ENCODE measurements at regions not wholly inside any gene's neighbourhood (a gene's known extent, or its start where the extent isn't known, plus 50 kb on each side); places are given as distances from the start of the nearest gene placed in this dataset.

- Mint-ChIP-seq H3K27me3 (no peaks in the 10 kb centered on the region), H3K4me1 (ENCODE audit: low read depth) (peaks cover 18% of the 10 kb centered on the region), H3K27ac (peak overlapping the region; percentile 64), H3K36me3 (peaks cover 2% of the 10 kb centered on the region), H3K4me3 (no peak overlapping the region), H3K9me3 (ENCODE audit: low read depth) (no peaks in the 10 kb centered on the region)
These were observed 236.3 kb downstream of the NFKBIZ start for GRCh38 chr3:102085431-102086176.

GRCh38 chr3:102087236-102087635 lies 237.9 kb downstream of the NFKBIZ start:
- H3K4me1 Mint-ChIP-seq (ENCODE audit: low read depth), result peaks cover 17% of the 10 kb centered on the region
- peaks cover under 1% of the 10 kb centered on the region for H3K36me3 Mint-ChIP-seq
- H3K27me3 Mint-ChIP-seq, result no peaks in the 10 kb centered on the region
- no peaks in the 10 kb centered on the region for H3K9me3 Mint-ChIP-seq (ENCODE audit: low read depth)
- H3K27ac Mint-ChIP-seq, result no peak overlapping the region
- no peak overlapping the region for H3K4me3 Mint-ChIP-seq

GRCh38 chr3:102089239-102089638 lies 239.9 kb downstream of the NFKBIZ start:
- no peaks in the 10 kb centered on the region for H3K36me3 Mint-ChIP-seq
- H3K4me1 Mint-ChIP-seq (ENCODE audit: low read depth), result peaks cover 33% of the 10 kb centered on the region
- no peak overlapping the region for H3K4me3 Mint-ChIP-seq
- no peaks in the 10 kb centered on the region for H3K9me3 Mint-ChIP-seq (ENCODE audit: low read depth)
- no peaks in the 10 kb centered on the region for H3K27me3 Mint-ChIP-seq
- H3K27ac Mint-ChIP-seq, result no peak overlapping the region

- Mint-ChIP-seq H3K36me3 (no peaks in the 10 kb centered on the region), H3K27ac (no peak overlapping the region), H3K4me3 (no peak overlapping the region), H3K4me1 (ENCODE audit: low read depth) (peaks cover 36% of the 10 kb centered on the region), H3K9me3 (ENCODE audit: low read depth) (no peaks in the 10 kb centered on the region), H3K27me3 (no peaks in the 10 kb centered on the region)
These were observed 240.8 kb downstream of the NFKBIZ start for GRCh38 chr3:102089904-102090720.

- H3K9me3 Mint-ChIP-seq (ENCODE audit: low read depth), result no peaks in the 10 kb centered on the region
- no peak overlapping the region for H3K27ac Mint-ChIP-seq
- H3K4me1 Mint-ChIP-seq (ENCODE audit: low read depth), result peaks cover 32% of the 10 kb centered on the region
- no peak overlapping the region for H3K4me3 Mint-ChIP-seq
- H3K27me3 Mint-ChIP-seq, result no peaks in the 10 kb centered on the region
- no peaks in the 10 kb centered on the region for H3K36me3 Mint-ChIP-seq
These were observed 241.4 kb downstream of the NFKBIZ start for GRCh38 chr3:102090721-102091045.

- no peak overlapping the region for H3K4me3 Mint-ChIP-seq
- H3K9me3 Mint-ChIP-seq (ENCODE audit: low read depth), result no peaks in the 10 kb centered on the region
- H3K27me3 Mint-ChIP-seq, result no peaks in the 10 kb centered on the region
- H3K36me3 Mint-ChIP-seq, result no peaks in the 10 kb centered on the region
- peak overlapping the region; percentile 89 for H3K27ac Mint-ChIP-seq
- peaks cover 32% of the 10 kb centered on the region for H3K4me1 Mint-ChIP-seq (ENCODE audit: low read depth)
These were observed 242.0 kb downstream of the NFKBIZ start for GRCh38 chr3:102091358-102091757.

GRCh38 chr3:102092617-102093466 lies 243.5 kb downstream of the NFKBIZ start:
- Mint-ChIP-seq H3K27ac (peak overlapping the region; percentile 89), H3K4me1 (ENCODE audit: low read depth) (peaks cover 32% of the 10 kb centered on the region), H3K4me3 (peak overlapping the region; percentile 63), H3K27me3 (no peaks in the 10 kb centered on the region), H3K36me3 (no peaks in the 10 kb centered on the region), H3K9me3 (ENCODE audit: low read depth) (no peaks in the 10 kb centered on the region)

GRCh38 chr3:102094506-102094905 lies 245.2 kb downstream of the NFKBIZ start:
- H3K4me3 Mint-ChIP-seq, result no peak overlapping the region
- H3K36me3 Mint-ChIP-seq, result no peaks in the 10 kb centered on the region
- no peaks in the 10 kb centered on the region for H3K9me3 Mint-ChIP-seq (ENCODE audit: low read depth)
- H3K27ac Mint-ChIP-seq, result no peak overlapping the region
- no peaks in the 10 kb centered on the region for H3K27me3 Mint-ChIP-seq
- peaks cover 32% of the 10 kb centered on the region for H3K4me1 Mint-ChIP-seq (ENCODE audit: low read depth)

GRCh38 chr3:102095383-102095782 lies 246.1 kb downstream of the NFKBIZ start:
- no peaks in the 10 kb centered on the region for H3K9me3 Mint-ChIP-seq (ENCODE audit: low read depth)
- no peak overlapping the region for H3K27ac Mint-ChIP-seq
- no peaks in the 10 kb centered on the region for H3K36me3 Mint-ChIP-seq
- peaks cover 32% of the 10 kb centered on the region for H3K4me1 Mint-ChIP-seq (ENCODE audit: low read depth)
- no peak overlapping the region for H3K4me3 Mint-ChIP-seq
- H3K27me3 Mint-ChIP-seq, result no peaks in the 10 kb centered on the region

- Mint-ChIP-seq H3K27ac (no peak overlapping the region), H3K4me3 (no peak overlapping the region), H3K9me3 (ENCODE audit: low read depth) (no peaks in the 10 kb centered on the region), H3K36me3 (no peaks in the 10 kb centered on the region), H3K27me3 (no peaks in the 10 kb centered on the region), H3K4me1 (ENCODE audit: low read depth) (peaks cover 32% of the 10 kb centered on the region)
These were observed 246.8 kb downstream of the NFKBIZ start for GRCh38 chr3:102096066-102096465.

GRCh38 chr3:102098130-102098885 lies 249.0 kb downstream of the NFKBIZ start:
- Mint-ChIP-seq H3K36me3 (no peaks in the 10 kb centered on the region), H3K4me1 (ENCODE audit: low read depth) (peaks cover 12% of the 10 kb centered on the region), H3K9me3 (ENCODE audit: low read depth) (no peaks in the 10 kb centered on the region), H3K27me3 (no peaks in the 10 kb centered on the region), H3K4me3 (no peak overlapping the region), H3K27ac (no peak overlapping the region)

- H3K36me3 Mint-ChIP-seq, result no peaks in the 10 kb centered on the region
- no peak overlapping the region for H3K4me3 Mint-ChIP-seq
- H3K9me3 Mint-ChIP-seq (ENCODE audit: low read depth), result no peaks in the 10 kb centered on the region
- H3K27me3 Mint-ChIP-seq, result no peaks in the 10 kb centered on the region
- no peak overlapping the region for H3K27ac Mint-ChIP-seq
- H3K4me1 Mint-ChIP-seq (ENCODE audit: low read depth), result peaks cover 10% of the 10 kb centered on the region
These were observed 250.6 kb downstream of the NFKBIZ start for GRCh38 chr3:102099913-102100312.

- H3K36me3 Mint-ChIP-seq, result peaks cover 4% of the 10 kb centered on the region
- no peak overlapping the region for H3K27ac Mint-ChIP-seq
- H3K4me1 Mint-ChIP-seq (ENCODE audit: low read depth), result peaks cover 27% of the 10 kb centered on the region
- H3K9me3 Mint-ChIP-seq (ENCODE audit: low read depth), result peaks cover 5% of the 10 kb centered on the region
- H3K27me3 Mint-ChIP-seq, result no peaks in the 10 kb centered on the region
- H3K4me3 Mint-ChIP-seq, result no peak overlapping the region
These were observed 253.1 kb downstream of the NFKBIZ start for GRCh38 chr3:102102394-102102793.

GRCh38 chr3:102104033-102104432 lies 254.7 kb downstream of the NFKBIZ start:
- Mint-ChIP-seq H3K9me3 (ENCODE audit: low read depth) (peaks cover 6% of the 10 kb centered on the region), H3K4me3 (no peak overlapping the region), H3K27me3 (no peaks in the 10 kb centered on the region), H3K4me1 (ENCODE audit: low read depth) (peaks cover 33% of the 10 kb centered on the region), H3K36me3 (peaks cover 8% of the 10 kb centered on the region), H3K27ac (no peak overlapping the region)
